HepG2 (cell line): ENCODE measurements at regions not wholly inside any gene's neighbourhood (a gene's known extent, or its start where the extent isn't known, plus 50 kb on each side); places are given as distances from the start of the nearest gene placed in this dataset.

ENCODE experiments used
- ATAC-seq: fragments of 200-7000 bp; cut with Tn5 transposase; 3 replicates; pipeline ENCODE4 v1.9.1; 2020; ENCODE audit warnings: mild to moderate bottlenecking, moderate library complexity
- BruUV-seq: library from RNA; stranded (reverse); fragments of 400-500 nt; replicated peaks from 2 replicates; lab custom pipeline; 2021; lab: Mats Ljungman, UMichigan
- CTCF ChIA-PET: fragments of 300-600 bp; formaldehyde crosslinking; extraction: SDS; loops from one replicate; lab custom pipeline; 2021; ENCODE audit warnings: low total read pairs, inconsistent platforms, low intra/inter-chr PET ratio; lab: Yijun Ruan, JAX
- POLR2A ChIA-PET: fragments of 350-600 bp; sonication (Branson Sonifier 250); formaldehyde crosslinking; loops from one replicate; lab custom pipeline; 2020; ENCODE audit warnings: antibody characterized with exemption, inconsistent platforms; lab: Yijun Ruan, JAX
- DNase-seq: peaks from one replicate; pipeline ENCODE4 v3.0.0-alpha.2; 2015; ENCODE audit warnings: low spot score
- FAIRE-seq: peaks from 3 replicates; lab custom pipeline; 2011; peaks lifted over from hg19 to GRCh38; lab: Jason Lieb, UNC
- H2AFZ ChIP-seq: one replicate; pipeline ENCODE4 v1.6.1; 2011; ENCODE audit warnings: low read length, inconsistent platforms
- H3K27ac ChIP-seq: fragments of 300-600 bp; 3 replicates; pipeline ENCODE4 v1.8.0; 2011; ENCODE audit warnings: mixed run types, mild to moderate bottlenecking, mixed read lengths, low read length, inconsistent platforms; ENCODE audit not compliant: insufficient read depth; ENCODE audit errors: extremely low read length
- H3K27me3 ChIP-seq, 2 experiments: fragments of 200-600 bp in 1 of 2; 2 replicates in 1 of 2; 3 replicates in 1 of 2; pipeline versions ENCODE4 v1.6.0 to v1.8.0; 2011; ENCODE audit warnings: low read length in 2 of 2, mild to moderate bottlenecking in 2 of 2, moderate library complexity in 2 of 2, inconsistent platforms in 1 of 2; ENCODE audit not compliant: insufficient read depth in 2 of 2, control insufficient read depth in 1 of 2
- H3K36me3 ChIP-seq, 2 experiments: fragments of 200-600 bp in 1 of 2; replicated peaks in 1 of 2; 2 replicates in 1 of 2; 3 replicates in 1 of 2; pipeline versions ENCODE4 v1.5.1 to v1.8.0; 2011; ENCODE audit warnings: low read length in 2 of 2, inconsistent platforms in 1 of 2; ENCODE audit not compliant: insufficient read depth in 2 of 2, control insufficient read depth in 1 of 2
- H3K4me1 ChIP-seq: 2 replicates; pipeline ENCODE4 v1.5.1; 2012; ENCODE audit warnings: low read length, inconsistent platforms; ENCODE audit not compliant: insufficient read depth
- H3K4me2 ChIP-seq: 2 replicates; pipeline ENCODE4 v1.6.0; 2011; ENCODE audit warnings: low read depth, low read length, inconsistent platforms
- H3K4me3 ChIP-seq, 3 experiments: fragments of 200-600 bp in 1 of 3; sonication (generic), shearing (Covaris generic) in 1 of 3; replicated peaks in 1 of 3; 2 replicates each; pipeline ENCODE4 v1.5.1; 2011 to 2016; ENCODE audit warnings: low read length in 3 of 3, inconsistent platforms in 2 of 3, low read depth in 2 of 3, mild to moderate bottlenecking in 2 of 3, control low read depth in 1 of 3, mixed read lengths in 1 of 3; ENCODE audit not compliant: insufficient read depth in 1 of 3
- H3K79me2 ChIP-seq: one replicate; pipeline ENCODE4 v1.6.1; 2011; ENCODE audit warnings: low read length, inconsistent platforms; ENCODE audit not compliant: insufficient read depth
- H3K9ac ChIP-seq: 2 replicates; pipeline ENCODE4 v1.6.0; 2011; ENCODE audit warnings: mild to moderate bottlenecking, low read depth, low read length, inconsistent platforms; ENCODE audit not compliant: insufficient read depth
- H3K9me3 ChIP-seq: 2 replicates; pipeline ENCODE4 v1.5.1; 2012; ENCODE audit warnings: mild to moderate bottlenecking, low read length
- H4K20me1 ChIP-seq: 2 replicates; pipeline ENCODE4 v1.6.0; 2011; ENCODE audit warnings: inconsistent platforms, mild to moderate bottlenecking, low read length, moderate library complexity; ENCODE audit not compliant: insufficient read depth
- CEBPB ChIP-seq: IDR thresholded peaks from 2 replicates; pipeline ENCODE4 v1.6.1; 2011; ENCODE audit warnings: low read depth, low read length, improper control_type of control experiment, borderline replicate concordance
- CSRNP2 ChIP-seq: sonication (generic); formaldehyde crosslinking; conservative IDR thresholded peaks from 2 replicates; pipeline ENCODE4 v1.8.0; 2022; ENCODE audit warnings: low read depth, missing genetic modification reagents
- FOXA3 ChIP-seq: IDR thresholded peaks from 2 replicates; pipeline ENCODE4 v1.6.1; 2016; ENCODE audit warnings: missing genetic modification reagents, missing compliant biosample characterization
- NFKB2 ChIP-seq: sonication (generic); formaldehyde crosslinking; IDR thresholded peaks from 2 replicates; pipeline ENCODE4 v1.4.0; 2020; ENCODE audit warnings: missing genetic modification reagents, borderline replicate concordance
- RFX1 ChIP-seq: fragments of 450-650 bp; IDR thresholded peaks from 2 replicates; pipeline ENCODE4 v1.6.1; 2017
- RFXAP ChIP-seq: sonication (generic); formaldehyde crosslinking; IDR thresholded peaks from 2 replicates; pipeline ENCODE4 v1.4.0; 2020; ENCODE audit warnings: missing genetic modification reagents, borderline replicate concordance
- SIN3A ChIP-seq: IDR thresholded peaks from 2 replicates; pipeline ENCODE4 v1.6.1; 2011; ENCODE audit warnings: low read depth, mild to moderate bottlenecking, control low read depth, low read length, borderline replicate concordance
- SUZ12 ChIP-seq: fragments of 150-350 bp; IDR thresholded peaks from 2 replicates; pipeline ENCODE4 v1.6.1; 2014; ENCODE audit warnings: low read depth, low read length
- TFDP1 ChIP-seq: IDR thresholded peaks from 2 replicates; pipeline ENCODE4 v1.6.1; 2016; ENCODE audit warnings: missing compliant biosample characterization, missing genetic modification reagents, borderline replicate concordance
- ZFYVE20 ChIP-seq: sonication (generic); formaldehyde crosslinking; IDR thresholded peaks from 2 replicates; pipeline ENCODE4 v1.8.0; 2023; ENCODE audit warnings: low read depth, mild to moderate bottlenecking, moderate library complexity, missing genetic modification reagents, borderline replicate concordance
- ZMYM2 ChIP-seq: sonication (generic); formaldehyde crosslinking; IDR thresholded peaks from 2 replicates; pipeline ENCODE4 v1.8.0; 2022; ENCODE audit warnings: mild to moderate bottlenecking, missing genetic modification reagents
- ZNF672 ChIP-seq: sonication (generic); formaldehyde crosslinking; IDR thresholded peaks from 2 replicates; pipeline ENCODE4 v1.8.1; 2022; ENCODE audit warnings: missing genetic modification reagents
- ZNF790 ChIP-seq: sonication (generic); formaldehyde crosslinking; IDR thresholded peaks from 2 replicates; pipeline ENCODE4 v1.8.0; 2022; ENCODE audit warnings: missing genetic modification reagents, mild to moderate bottlenecking, borderline replicate concordance
- ZSCAN12 ChIP-seq: sonication (generic); formaldehyde crosslinking; IDR thresholded peaks from 2 replicates; pipeline ENCODE4 v1.9.0; 2021; ENCODE audit warnings: mild to moderate bottlenecking, missing genetic modification reagents
- ZSCAN21 ChIP-seq: sonication (generic); formaldehyde crosslinking; IDR thresholded peaks from 2 replicates; pipeline ENCODE4 v1.8.0; 2022; ENCODE audit warnings: mild to moderate bottlenecking, missing genetic modification reagents, moderate library complexity, borderline replicate concordance
- WGBS: methylation state at CpG from one replicate; pipeline ENCODE4 v1.1.6; 2017; ENCODE audit warnings: low lambda C conversion rate; 5-methylcytosine and 5-hydroxymethylcytosine counted together
- in situ Hi-C: cut with HindIII; loops from 2 replicates; pipeline ENCODE4 v1.10.0; 2017; ENCODE audit warnings: low pct_unique_long_range_greater_than_20kb; ENCODE audit not compliant: extremely low pct_ligation_motif_present
- intact Hi-C: fragments of 100-400 bp; cut with micrococcal nuclease; formaldehyde crosslinking; loops from one replicate; pipeline ENCODE4 v1.10.0; 2022; ENCODE audit not compliant: unreplicated experiment
- TF ChIP-seq, protein P1 (sequence below): sonication (generic); formaldehyde crosslinking; IDR thresholded peaks from 2 replicates; pipeline ENCODE4 v1.4.0; 2020; ENCODE audit warnings: missing genetic modification reagents
- TF ChIP-seq, protein P2 (sequence below): IDR thresholded peaks from 2 replicates; pipeline ENCODE4 v1.6.1; 2016; ENCODE audit warnings: mild to moderate bottlenecking, missing biosample characterization, missing genetic modification reagents
- TF ChIP-seq, protein P3 (sequence below): sonication (generic); formaldehyde crosslinking; IDR thresholded peaks from 2 replicates; pipeline ENCODE4 v1.5.0; 2020; ENCODE audit warnings: mild to moderate bottlenecking, missing genetic modification reagents, borderline replicate concordance

DNA sequence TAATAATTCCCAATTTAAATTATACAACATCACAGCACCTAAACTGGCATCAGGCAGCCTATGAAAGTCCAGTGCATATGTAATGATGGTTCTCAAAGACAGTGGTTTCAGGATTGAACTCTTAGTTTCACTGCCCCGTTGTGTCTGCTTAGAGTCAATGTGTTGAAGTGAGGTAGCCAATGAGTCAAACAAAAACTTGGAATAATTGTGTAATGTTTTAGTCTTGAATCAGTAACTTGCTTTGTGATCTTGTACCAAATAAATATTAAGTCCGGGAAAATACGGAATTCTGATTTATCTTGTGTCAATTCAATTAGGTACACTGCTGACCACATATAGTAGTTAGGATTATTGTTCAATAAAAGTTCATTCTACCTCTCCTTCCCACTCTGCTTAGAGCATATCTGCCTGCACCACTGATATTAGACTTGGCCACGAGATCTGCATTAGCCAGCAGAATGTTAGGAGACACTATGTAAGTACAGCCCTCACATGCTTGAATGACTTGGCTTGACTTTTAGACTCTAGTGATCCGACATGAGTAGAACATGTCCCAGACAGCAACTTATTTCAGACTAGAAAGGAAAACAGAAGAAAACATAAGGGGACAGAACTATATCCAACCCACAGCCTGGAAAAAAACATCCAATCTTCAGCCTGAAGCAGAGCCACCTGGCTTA, 441.5 kb upstream of the PTGER4 start:
- ChIA-PET CTCF (no interaction called here), POLR2A (no interaction called here)
- intact Hi-C loops (no loop called here), in situ Hi-C loops (no loop called here)
- H3K4me3 ChIP-seq = no peak overlapping the region
- H3K4me2 ChIP-seq = no peak overlapping the region
- no peak overlapping the region for H3K27ac ChIP-seq
- no peak for ATAC-seq
- no peak overlapping the region for H2AFZ ChIP-seq
- H4K20me1 ChIP-seq = no peaks in the 10 kb centered on the region
- no peaks in the 10 kb centered on the region for H3K36me3 ChIP-seq
- 0% methylated on average over 5 of the region's 5 CpGs for WGBS
- no peaks in the 10 kb centered on the region for H3K4me1 ChIP-seq
- no peak overlapping the region for H3K9ac ChIP-seq
- BruUV-seq = no TSS peak
- FAIRE-seq = no peak
- H3K79me2 ChIP-seq = no peaks in the 10 kb centered on the region
- peaks cover 27% of the 10 kb centered on the region for H3K9me3 ChIP-seq
- no peaks in the 10 kb centered on the region for H3K27me3 ChIP-seq
- no peak for DNase-seq
- TF ChIP-seq CSRNP2 (CRISPR knock-in tag) (no peak), SUZ12 (no peak), ZSCAN21 (CRISPR knock-in tag) (no peak), FOXA3 (CRISPR knock-in tag) (no peak), SIN3A (no peak), ZSCAN12 (CRISPR knock-in tag) (no peak), RFX1 (no peak), TFDP1 (CRISPR knock-in tag) (no peak), ZNF790 (CRISPR knock-in tag) (no peak), ZFYVE20 (CRISPR knock-in tag) (no peak), RFXAP (CRISPR knock-in tag) (no peak), NFKB2 (CRISPR knock-in tag) (no peak), ZNF672 (CRISPR knock-in tag) (no peak), ZMYM2 (CRISPR knock-in tag) (no peak), CEBPB (no peak)
- TF ChIP-seq, protein P1, sequence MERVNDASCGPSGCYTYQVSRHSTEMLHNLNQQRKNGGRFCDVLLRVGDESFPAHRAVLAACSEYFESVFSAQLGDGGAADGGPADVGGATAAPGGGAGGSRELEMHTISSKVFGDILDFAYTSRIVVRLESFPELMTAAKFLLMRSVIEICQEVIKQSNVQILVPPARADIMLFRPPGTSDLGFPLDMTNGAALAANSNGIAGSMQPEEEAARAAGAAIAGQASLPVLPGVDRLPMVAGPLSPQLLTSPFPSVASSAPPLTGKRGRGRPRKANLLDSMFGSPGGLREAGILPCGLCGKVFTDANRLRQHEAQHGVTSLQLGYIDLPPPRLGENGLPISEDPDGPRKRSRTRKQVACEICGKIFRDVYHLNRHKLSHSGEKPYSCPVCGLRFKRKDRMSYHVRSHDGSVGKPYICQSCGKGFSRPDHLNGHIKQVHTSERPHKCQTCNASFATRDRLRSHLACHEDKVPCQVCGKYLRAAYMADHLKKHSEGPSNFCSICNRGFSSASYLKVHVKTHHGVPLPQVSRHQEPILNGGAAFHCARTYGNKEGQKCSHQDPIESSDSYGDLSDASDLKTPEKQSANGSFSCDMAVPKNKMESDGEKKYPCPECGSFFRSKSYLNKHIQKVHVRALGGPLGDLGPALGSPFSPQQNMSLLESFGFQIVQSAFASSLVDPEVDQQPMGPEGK (CRISPR knock-in tag) = no peak
- TF ChIP-seq, protein P2, sequence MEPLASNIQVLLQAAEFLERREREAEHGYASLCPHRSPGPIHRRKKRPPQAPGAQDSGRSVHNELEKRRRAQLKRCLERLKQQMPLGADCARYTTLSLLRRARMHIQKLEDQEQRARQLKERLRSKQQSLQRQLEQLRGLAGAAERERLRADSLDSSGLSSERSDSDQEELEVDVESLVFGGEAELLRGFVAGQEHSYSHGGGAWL (CRISPR knock-in tag) = no peak
- TF ChIP-seq, protein P3, sequence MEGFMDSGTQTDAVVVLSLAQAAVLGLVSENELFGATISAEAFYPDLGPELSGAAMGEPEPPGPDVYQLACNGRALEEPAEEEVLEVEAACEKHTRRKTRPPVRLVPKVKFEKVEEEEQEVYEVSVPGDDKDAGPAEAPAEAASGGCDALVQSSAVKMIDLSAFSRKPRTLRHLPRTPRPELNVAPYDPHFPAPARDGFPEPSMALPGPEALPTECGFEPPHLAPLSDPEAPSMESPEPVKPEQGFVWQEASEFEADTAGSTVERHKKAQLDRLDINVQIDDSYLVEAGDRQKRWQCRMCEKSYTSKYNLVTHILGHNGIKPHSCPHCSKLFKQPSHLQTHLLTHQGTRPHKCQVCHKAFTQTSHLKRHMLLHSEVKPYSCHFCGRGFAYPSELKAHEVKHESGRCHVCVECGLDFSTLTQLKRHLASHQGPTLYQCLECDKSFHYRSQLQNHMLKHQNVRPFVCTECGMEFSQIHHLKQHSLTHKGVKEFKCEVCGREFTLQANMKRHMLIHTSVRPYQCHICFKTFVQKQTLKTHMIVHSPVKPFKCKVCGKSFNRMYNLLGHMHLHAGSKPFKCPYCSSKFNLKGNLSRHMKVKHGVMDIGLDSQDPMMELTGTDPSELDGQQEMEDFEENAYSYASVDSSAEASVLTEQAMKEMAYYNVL (CRISPR knock-in tag) = no peak
